ENCODE measurements at regions not wholly inside any gene's neighbourhood (a gene's known extent, or its start where the extent isn't known, plus 50 kb on each side); places are given as distances from the start of the nearest gene placed in this dataset.

DNA sequence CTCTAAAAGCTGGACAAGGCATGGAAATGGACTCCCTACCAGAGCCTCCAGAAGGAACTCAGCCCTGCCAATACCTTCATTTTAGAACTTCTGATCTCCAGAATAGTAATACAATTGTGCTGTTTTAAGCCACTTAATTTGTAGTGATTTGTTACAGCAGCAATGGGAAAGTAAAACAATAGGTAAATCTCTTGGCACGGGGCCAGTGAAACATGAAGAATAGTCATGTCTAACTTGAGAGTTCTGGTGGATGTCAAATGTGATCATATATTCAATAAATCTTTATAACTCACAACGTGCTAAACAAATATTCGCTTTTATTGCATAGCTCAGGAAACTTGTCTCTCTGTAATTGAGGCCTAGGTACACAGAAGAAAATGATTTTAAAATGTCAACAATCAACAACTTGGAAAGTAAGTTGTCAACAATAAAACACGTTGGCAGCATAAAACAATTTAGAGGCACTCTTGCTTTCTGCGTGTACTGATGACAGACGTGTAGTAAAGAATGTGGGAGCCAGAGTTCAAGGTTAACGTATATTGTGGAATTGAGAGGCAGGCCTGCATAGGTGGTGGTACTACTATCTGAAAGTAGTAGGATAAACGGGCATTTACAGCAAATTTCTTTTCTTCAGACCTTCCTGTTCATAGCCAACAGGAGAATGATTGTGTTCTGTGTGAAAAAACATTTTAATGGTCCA is 140.5 kb upstream of the OPRM1 start:
- TF ChIP-seq, protein P1, sequence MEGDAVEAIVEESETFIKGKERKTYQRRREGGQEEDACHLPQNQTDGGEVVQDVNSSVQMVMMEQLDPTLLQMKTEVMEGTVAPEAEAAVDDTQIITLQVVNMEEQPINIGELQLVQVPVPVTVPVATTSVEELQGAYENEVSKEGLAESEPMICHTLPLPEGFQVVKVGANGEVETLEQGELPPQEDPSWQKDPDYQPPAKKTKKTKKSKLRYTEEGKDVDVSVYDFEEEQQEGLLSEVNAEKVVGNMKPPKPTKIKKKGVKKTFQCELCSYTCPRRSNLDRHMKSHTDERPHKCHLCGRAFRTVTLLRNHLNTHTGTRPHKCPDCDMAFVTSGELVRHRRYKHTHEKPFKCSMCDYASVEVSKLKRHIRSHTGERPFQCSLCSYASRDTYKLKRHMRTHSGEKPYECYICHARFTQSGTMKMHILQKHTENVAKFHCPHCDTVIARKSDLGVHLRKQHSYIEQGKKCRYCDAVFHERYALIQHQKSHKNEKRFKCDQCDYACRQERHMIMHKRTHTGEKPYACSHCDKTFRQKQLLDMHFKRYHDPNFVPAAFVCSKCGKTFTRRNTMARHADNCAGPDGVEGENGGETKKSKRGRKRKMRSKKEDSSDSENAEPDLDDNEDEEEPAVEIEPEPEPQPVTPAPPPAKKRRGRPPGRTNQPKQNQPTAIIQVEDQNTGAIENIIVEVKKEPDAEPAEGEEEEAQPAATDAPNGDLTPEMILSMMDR (CRISPR knock-in tag; IDR thresholded peaks at IDR 0.05), result no peak
- TF ChIP-seq TSC22D2 (CRISPR knock-in tag; IDR thresholded peaks at IDR 0.05; ENCODE audit: borderline replicate concordance) (no peak), ZSCAN22 (CRISPR knock-in tag; IDR thresholded peaks at IDR 0.05) (no peak), ASH2L (IDR thresholded peaks at IDR 0.05; ENCODE audit: insufficient read length, low read depth, low read length) (no peak), NR2C2 (CRISPR knock-in tag; IDR thresholded peaks at IDR 0.05; ENCODE audit: borderline replicate concordance) (no peak), NFKB2 (CRISPR knock-in tag; IDR thresholded peaks at IDR 0.05; ENCODE audit: borderline replicate concordance) (no peak), ZFP62 (CRISPR knock-in tag; IDR thresholded peaks at IDR 0.05) (no peak), PCBP2 (optimal IDR thresholded peaks at IDR 0.05; ENCODE audit: low read depth, low read length, poor library complexity, severe bottlenecking) (no peak), EZH2 (conservative IDR thresholded peaks at IDR 0.05; ENCODE audit: low read depth, low read length) (no peak)
- TF ChIP-seq, protein P2, sequence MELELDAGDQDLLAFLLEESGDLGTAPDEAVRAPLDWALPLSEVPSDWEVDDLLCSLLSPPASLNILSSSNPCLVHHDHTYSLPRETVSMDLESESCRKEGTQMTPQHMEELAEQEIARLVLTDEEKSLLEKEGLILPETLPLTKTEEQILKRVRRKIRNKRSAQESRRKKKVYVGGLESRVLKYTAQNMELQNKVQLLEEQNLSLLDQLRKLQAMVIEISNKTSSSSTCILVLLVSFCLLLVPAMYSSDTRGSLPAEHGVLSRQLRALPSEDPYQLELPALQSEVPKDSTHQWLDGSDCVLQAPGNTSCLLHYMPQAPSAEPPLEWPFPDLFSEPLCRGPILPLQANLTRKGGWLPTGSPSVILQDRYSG (CRISPR knock-in tag; IDR thresholded peaks at IDR 0.05), result no peak
- TF ChIP-seq, protein P3, sequence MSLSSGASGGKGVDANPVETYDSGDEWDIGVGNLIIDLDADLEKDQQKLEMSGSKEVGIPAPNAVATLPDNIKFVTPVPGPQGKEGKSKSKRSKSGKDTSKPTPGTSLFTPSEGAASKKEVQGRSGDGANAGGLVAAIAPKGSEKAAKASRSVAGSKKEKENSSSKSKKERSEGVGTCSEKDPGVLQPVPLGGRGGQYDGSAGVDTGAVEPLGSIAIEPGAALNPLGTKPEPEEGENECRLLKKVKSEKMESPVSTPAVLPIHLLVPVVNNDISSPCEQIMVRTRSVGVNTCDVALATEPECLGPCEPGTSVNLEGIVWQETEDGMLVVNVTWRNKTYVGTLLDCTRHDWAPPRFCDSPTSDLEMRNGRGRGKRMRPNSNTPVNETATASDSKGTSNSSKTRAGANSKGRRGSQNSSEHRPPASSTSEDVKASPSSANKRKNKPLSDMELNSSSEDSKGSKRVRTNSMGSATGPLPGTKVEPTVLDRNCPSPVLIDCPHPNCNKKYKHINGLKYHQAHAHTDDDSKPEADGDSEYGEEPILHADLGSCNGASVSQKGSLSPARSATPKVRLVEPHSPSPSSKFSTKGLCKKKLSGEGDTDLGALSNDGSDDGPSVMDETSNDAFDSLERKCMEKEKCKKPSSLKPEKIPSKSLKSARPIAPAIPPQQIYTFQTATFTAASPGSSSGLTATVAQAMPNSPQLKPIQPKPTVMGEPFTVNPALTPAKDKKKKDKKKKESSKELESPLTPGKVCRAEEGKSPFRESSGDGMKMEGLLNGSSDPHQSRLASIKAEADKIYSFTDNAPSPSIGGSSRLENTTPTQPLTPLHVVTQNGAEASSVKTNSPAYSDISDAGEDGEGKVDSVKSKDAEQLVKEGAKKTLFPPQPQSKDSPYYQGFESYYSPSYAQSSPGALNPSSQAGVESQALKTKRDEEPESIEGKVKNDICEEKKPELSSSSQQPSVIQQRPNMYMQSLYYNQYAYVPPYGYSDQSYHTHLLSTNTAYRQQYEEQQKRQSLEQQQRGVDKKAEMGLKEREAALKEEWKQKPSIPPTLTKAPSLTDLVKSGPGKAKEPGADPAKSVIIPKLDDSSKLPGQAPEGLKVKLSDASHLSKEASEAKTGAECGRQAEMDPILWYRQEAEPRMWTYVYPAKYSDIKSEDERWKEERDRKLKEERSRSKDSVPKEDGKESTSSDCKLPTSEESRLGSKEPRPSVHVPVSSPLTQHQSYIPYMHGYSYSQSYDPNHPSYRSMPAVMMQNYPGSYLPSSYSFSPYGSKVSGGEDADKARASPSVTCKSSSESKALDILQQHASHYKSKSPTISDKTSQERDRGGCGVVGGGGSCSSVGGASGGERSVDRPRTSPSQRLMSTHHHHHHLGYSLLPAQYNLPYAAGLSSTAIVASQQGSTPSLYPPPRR (CRISPR knock-in tag; IDR thresholded peaks at IDR 0.05; ENCODE audit: borderline replicate concordance), result no peak
- TF ChIP-seq, protein P4, sequence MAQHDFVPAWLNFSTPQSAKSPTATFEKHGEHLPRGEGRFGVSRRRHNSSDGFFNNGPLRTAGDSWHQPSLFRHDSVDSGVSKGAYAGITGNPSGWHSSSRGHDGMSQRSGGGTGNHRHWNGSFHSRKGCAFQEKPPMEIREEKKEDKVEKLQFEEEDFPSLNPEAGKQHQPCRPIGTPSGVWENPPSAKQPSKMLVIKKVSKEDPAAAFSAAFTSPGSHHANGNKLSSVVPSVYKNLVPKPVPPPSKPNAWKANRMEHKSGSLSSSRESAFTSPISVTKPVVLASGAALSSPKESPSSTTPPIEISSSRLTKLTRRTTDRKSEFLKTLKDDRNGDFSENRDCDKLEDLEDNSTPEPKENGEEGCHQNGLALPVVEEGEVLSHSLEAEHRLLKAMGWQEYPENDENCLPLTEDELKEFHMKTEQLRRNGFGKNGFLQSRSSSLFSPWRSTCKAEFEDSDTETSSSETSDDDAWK (CRISPR knock-in tag; IDR thresholded peaks at IDR 0.05), result no peak
